GM23338 (cell line): ENCODE measurements at regions not wholly inside any gene's neighbourhood (a gene's known extent, or its start where the extent isn't known, plus 50 kb on each side); places are given as distances from the start of the nearest gene placed in this dataset.

Experiments
- ATAC-seq: fragments of 200-7000 bp; cut with Tn5 transposase; 3 replicates; pipeline ENCODE4 v1.9.1; 2020
- DNase-seq: peaks from one replicate; pipeline ENCODE4 v3.0.0-alpha.2; 2015; ENCODE audit warnings: low spot score
- H2AFZ ChIP-seq: fragments of 200-600 bp; sonication (generic); 2 replicates; pipeline ENCODE4 v1.8.0; 2016; ENCODE audit warnings: antibody characterized with exemption, mild to moderate bottlenecking, moderate library complexity
- H3F3A ChIP-seq: fragments of 200-600 bp; sonication (generic); replicated peaks from 2 replicates; pipeline ENCODE4 v1.8.0; 2017; ENCODE audit warnings: antibody characterized with exemption, mixed run types, low read depth
- H3K27ac ChIP-seq: fragments of 200-600 bp; sonication (generic); 2 replicates; pipeline ENCODE4 v1.6.1; 2016; ENCODE audit warnings: low read depth
- H3K27me3 ChIP-seq: fragments of 200-600 bp; sonication (generic); 2 replicates; pipeline ENCODE4 v1.8.0; 2016; ENCODE audit warnings: mild to moderate bottlenecking, mixed run types, moderate library complexity; ENCODE audit not compliant: insufficient read depth
- H3K36me3 ChIP-seq: fragments of 200-600 bp; sonication (generic); 2 replicates; pipeline ENCODE4 v1.8.0; 2016; ENCODE audit warnings: mild to moderate bottlenecking; ENCODE audit not compliant: insufficient read depth
- H3K4me1 ChIP-seq: fragments of 200-600 bp; sonication (generic); 2 replicates; pipeline ENCODE4 v1.8.0; 2016; ENCODE audit warnings: mild to moderate bottlenecking, moderate library complexity; ENCODE audit not compliant: insufficient read depth
- H3K4me2 ChIP-seq: fragments of 200-600 bp; sonication (generic); 2 replicates; pipeline ENCODE4 v1.7.1; 2017; ENCODE audit warnings: mixed run types
- H3K4me3 ChIP-seq: fragments of 200-600 bp; sonication (generic); 2 replicates; pipeline ENCODE4 v1.6.1; 2016; ENCODE audit warnings: mixed run types
- H3K79me2 ChIP-seq: fragments of 200-600 bp; sonication (generic); replicated peaks from 2 replicates; pipeline ENCODE4 v1.8.0; 2017; ENCODE audit warnings: mild to moderate bottlenecking; ENCODE audit not compliant: insufficient read depth
- H3K9me2 ChIP-seq: fragments of 200-600 bp; sonication (generic); 2 replicates; pipeline ENCODE4 v1.8.0; 2017; ENCODE audit not compliant: insufficient read depth
- H4K20me1 ChIP-seq: fragments of 200-600 bp; sonication (generic); replicated peaks from 2 replicates; pipeline ENCODE4 v1.8.0; 2017; ENCODE audit warnings: mild to moderate bottlenecking; ENCODE audit not compliant: insufficient read depth
- H3K27ac Mint-ChIP-seq: 2 replicates; pipeline ENCODE4 v1.8.0; 2020; ENCODE audit warnings: inconsistent platforms, mild to moderate bottlenecking, moderate library complexity, mixed read lengths
- H3K27me3 Mint-ChIP-seq: 3 replicates; pipeline ENCODE4 v1.8.0; 2022; ENCODE audit warnings: low read depth, mild to moderate bottlenecking, moderate library complexity, mixed read lengths, inconsistent platforms; ENCODE audit not compliant: insufficient read depth, poor library complexity
- H3K36me3 Mint-ChIP-seq: 3 replicates; pipeline ENCODE4 v1.8.0; 2021; ENCODE audit warnings: low read depth, mild to moderate bottlenecking, inconsistent platforms, moderate library complexity, mixed read lengths
- H3K4me1 Mint-ChIP-seq: 3 replicates; pipeline ENCODE4 v1.8.0; 2020; ENCODE audit warnings: mild to moderate bottlenecking, inconsistent platforms, mixed read lengths
- H3K4me3 Mint-ChIP-seq: 3 replicates; pipeline ENCODE4 v1.8.0; 2021; ENCODE audit warnings: moderate library complexity, mild to moderate bottlenecking, inconsistent platforms, mixed read lengths
- H3K9me3 Mint-ChIP-seq: 3 replicates; pipeline ENCODE4 v1.8.0; 2020; ENCODE audit warnings: moderate library complexity, mild to moderate bottlenecking, inconsistent platforms, mixed read lengths
- CREB1 ChIP-seq: fragments of 250-450 bp; sonication (Bioruptor Pico); IDR thresholded peaks from 2 replicates; pipeline ENCODE4 v1.5.0; 2020; ENCODE audit warnings: low read depth, mild to moderate bottlenecking, moderate library complexity
- EZH2 ChIP-seq: fragments of 200-600 bp; sonication (generic); IDR thresholded peaks from one replicate; pipeline ENCODE4 v1.8.0; 2017; ENCODE audit warnings: antibody characterized with exemption, mild to moderate bottlenecking, low read depth; ENCODE audit not compliant: unreplicated experiment
- EZH2phosphoT487 ChIP-seq: fragments of 200-600 bp; sonication (generic); IDR thresholded peaks from one replicate; pipeline ENCODE4 v1.8.1; 2018; ENCODE audit warnings: antibody characterized with exemption; ENCODE audit not compliant: unreplicated experiment
- JUNB ChIP-seq: IDR thresholded peaks from one replicate; pipeline ENCODE4 v1.6.1; 2016; ENCODE audit warnings: antibody characterized with exemption; ENCODE audit not compliant: unreplicated experiment
- NANOG ChIP-seq: IDR thresholded peaks from 2 replicates; pipeline ENCODE4 v1.6.1; 2016; ENCODE audit warnings: antibody characterized with exemption, borderline replicate concordance
- POLR2AphosphoS5 ChIP-seq: IDR thresholded peaks from 2 replicates; pipeline ENCODE4 v1.6.1; 2016; ENCODE audit warnings: antibody characterized with exemption, low read depth
- TF ChIP-seq, protein P1 (sequence below): IDR thresholded peaks from one replicate; pipeline ENCODE4 v1.6.1; 2018; ENCODE audit warnings: antibody characterized with exemption; ENCODE audit not compliant: unreplicated experiment
- TF ChIP-seq, protein P2 (sequence below): IDR thresholded peaks from 2 replicates; pipeline ENCODE4 v1.6.1; 2016; ENCODE audit warnings: antibody characterized with exemption
- TF ChIP-seq, protein P3 (sequence below), 2 experiments: fragments of 200-600 bp in 1 of 2; sonication (generic) in 1 of 2; conservative IDR thresholded peaks; 2 replicates each; pipeline versions ENCODE4 v1.5.1 to v1.6.1; 2016 to 2017; ENCODE audit warnings: antibody characterized with exemption in 2 of 2, low read depth in 2 of 2, mild to moderate bottlenecking in 2 of 2, moderate library complexity in 1 of 2

DNA sequence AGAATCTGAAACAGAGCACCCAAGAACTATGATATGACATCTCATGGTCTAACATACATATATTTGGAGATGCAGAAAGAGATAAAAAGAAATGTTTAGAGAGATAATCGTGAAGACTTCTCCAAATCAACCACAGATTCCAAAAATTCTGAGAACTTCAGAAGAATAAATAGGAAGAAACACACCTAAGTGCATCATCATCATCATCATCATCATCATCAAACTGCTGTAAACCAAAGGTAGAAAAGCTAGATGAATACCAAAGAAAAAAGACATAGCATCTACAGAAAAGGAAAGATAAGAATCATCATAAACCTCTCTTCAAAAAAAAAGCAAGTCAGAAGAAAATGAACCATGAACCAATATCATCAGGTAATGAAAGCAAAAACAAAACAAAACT is 124.2 kb downstream of the PPP1R3A start:
- Histone ChIP-seq H3K27ac (no peak overlapping the region), H2AFZ (no peak overlapping the region), H3K4me2 (no peak overlapping the region), H3K9me2 (no peaks in the 10 kb centered on the region), H3K4me1 (no peaks in the 10 kb centered on the region), H3K79me2 (no peaks in the 10 kb centered on the region), H3K4me3 (no peak overlapping the region), H3F3A (no peaks in the 10 kb centered on the region), H3K27me3 (no peaks in the 10 kb centered on the region), H4K20me1 (no peaks in the 10 kb centered on the region), H3K36me3 (no peaks in the 10 kb centered on the region)
- H3K36me3 Mint-ChIP-seq = no peaks in the 10 kb centered on the region
- no peak for TF ChIP-seq JUNB
- no peak for ATAC-seq
- H3K9me3 Mint-ChIP-seq = no peaks in the 10 kb centered on the region
- H3K4me3 Mint-ChIP-seq = no peak overlapping the region
- no peak for DNase-seq
- no peak overlapping the region for H3K27ac Mint-ChIP-seq
- peaks cover 7% of the 10 kb centered on the region; the same call in 2 of the 3 replicates for H3K4me1 Mint-ChIP-seq
- no peaks in the 10 kb centered on the region for H3K27me3 Mint-ChIP-seq

DNA sequence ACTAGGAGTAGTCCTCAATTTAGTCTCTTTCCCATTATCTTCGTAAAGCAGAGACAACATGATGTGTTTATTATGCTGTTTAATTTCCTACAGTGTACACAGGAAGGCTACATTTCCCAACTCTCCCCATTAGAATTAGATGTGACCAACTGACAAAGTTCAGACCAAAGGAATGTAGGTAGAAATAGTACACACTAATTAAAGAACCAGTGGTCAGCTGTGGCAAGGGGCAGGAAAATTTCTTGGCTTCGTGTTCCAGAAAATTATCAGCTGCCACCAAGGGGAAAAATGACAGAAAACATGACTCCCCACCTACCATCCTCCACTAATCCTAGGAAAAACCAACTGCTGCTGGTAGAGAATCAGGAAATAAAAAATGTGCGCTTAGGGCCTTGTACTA is 125.6 kb downstream of the PPP1R3A start:
- H2AFZ ChIP-seq = peak overlapping the region; percentile 78; the same call in 1 of the 2 replicates
- no peaks in the 10 kb centered on the region for H3K79me2 ChIP-seq
- Mint-ChIP-seq H3K27me3 (no peaks in the 10 kb centered on the region), H3K27ac (no peak overlapping the region), H3K4me1 (peaks cover 7% of the 10 kb centered on the region; the same call in 2 of the 3 replicates), H3K36me3 (no peaks in the 10 kb centered on the region), H3K9me3 (no peaks in the 10 kb centered on the region), H3K4me3 (no peak overlapping the region)
- no peak for DNase-seq
- no peak overlapping the region for H3K4me2 ChIP-seq
- H3K9me2 ChIP-seq = no peaks in the 10 kb centered on the region
- TF ChIP-seq, protein P1, sequence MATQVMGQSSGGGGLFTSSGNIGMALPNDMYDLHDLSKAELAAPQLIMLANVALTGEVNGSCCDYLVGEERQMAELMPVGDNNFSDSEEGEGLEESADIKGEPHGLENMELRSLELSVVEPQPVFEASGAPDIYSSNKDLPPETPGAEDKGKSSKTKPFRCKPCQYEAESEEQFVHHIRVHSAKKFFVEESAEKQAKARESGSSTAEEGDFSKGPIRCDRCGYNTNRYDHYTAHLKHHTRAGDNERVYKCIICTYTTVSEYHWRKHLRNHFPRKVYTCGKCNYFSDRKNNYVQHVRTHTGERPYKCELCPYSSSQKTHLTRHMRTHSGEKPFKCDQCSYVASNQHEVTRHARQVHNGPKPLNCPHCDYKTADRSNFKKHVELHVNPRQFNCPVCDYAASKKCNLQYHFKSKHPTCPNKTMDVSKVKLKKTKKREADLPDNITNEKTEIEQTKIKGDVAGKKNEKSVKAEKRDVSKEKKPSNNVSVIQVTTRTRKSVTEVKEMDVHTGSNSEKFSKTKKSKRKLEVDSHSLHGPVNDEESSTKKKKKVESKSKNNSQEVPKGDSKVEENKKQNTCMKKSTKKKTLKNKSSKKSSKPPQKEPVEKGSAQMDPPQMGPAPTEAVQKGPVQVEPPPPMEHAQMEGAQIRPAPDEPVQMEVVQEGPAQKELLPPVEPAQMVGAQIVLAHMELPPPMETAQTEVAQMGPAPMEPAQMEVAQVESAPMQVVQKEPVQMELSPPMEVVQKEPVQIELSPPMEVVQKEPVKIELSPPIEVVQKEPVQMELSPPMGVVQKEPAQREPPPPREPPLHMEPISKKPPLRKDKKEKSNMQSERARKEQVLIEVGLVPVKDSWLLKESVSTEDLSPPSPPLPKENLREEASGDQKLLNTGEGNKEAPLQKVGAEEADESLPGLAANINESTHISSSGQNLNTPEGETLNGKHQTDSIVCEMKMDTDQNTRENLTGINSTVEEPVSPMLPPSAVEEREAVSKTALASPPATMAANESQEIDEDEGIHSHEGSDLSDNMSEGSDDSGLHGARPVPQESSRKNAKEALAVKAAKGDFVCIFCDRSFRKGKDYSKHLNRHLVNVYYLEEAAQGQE = no peak
- TF ChIP-seq, protein P2, sequence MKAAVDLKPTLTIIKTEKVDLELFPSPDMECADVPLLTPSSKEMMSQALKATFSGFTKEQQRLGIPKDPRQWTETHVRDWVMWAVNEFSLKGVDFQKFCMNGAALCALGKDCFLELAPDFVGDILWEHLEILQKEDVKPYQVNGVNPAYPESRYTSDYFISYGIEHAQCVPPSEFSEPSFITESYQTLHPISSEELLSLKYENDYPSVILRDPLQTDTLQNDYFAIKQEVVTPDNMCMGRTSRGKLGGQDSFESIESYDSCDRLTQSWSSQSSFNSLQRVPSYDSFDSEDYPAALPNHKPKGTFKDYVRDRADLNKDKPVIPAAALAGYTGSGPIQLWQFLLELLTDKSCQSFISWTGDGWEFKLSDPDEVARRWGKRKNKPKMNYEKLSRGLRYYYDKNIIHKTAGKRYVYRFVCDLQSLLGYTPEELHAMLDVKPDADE = no peak
- no peaks in the 10 kb centered on the region for H3K27me3 ChIP-seq
- no peaks in the 10 kb centered on the region for H3K36me3 ChIP-seq
- H3K4me1 ChIP-seq = no peaks in the 10 kb centered on the region
- H3K4me3 ChIP-seq = no peak overlapping the region
- no peak overlapping the region for H3K27ac ChIP-seq
- H4K20me1 ChIP-seq = no peaks in the 10 kb centered on the region
- H3F3A ChIP-seq = no peaks in the 10 kb centered on the region
- no peak for ATAC-seq

DNA sequence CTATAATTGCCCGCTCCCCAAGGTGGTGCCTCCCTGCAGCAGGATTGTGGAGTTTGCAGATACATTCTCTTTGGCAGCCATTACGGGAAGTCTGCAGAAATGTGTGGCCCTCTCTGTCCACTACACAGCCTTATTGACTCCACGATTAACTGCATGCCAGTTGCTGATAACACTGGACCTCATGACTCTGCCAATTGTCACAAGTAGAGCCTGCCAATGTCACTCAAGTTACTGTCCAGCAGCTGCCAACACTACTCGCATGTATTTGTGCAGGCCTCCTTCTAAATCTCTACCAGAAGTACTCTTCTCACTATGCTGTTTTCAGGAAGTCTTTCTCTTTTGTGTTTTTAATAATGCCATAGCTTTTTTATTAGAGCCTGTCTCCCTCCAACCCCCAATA is 128.8 kb downstream of the PPP1R3A start:
- H3F3A ChIP-seq = no peaks in the 10 kb centered on the region
- DNase-seq (no peak), ATAC-seq (no peak)
- Mint-ChIP-seq H3K27me3 (no peaks in the 10 kb centered on the region), H3K4me3 (no peak overlapping the region), H3K27ac (no peak overlapping the region), H3K36me3 (no peaks in the 10 kb centered on the region), H3K9me3 (no peaks in the 10 kb centered on the region), H3K4me1 (peaks cover 3% of the 10 kb centered on the region; the same call in 2 of the 3 replicates)
- H3K4me1 ChIP-seq = no peaks in the 10 kb centered on the region
- H3K4me3 ChIP-seq = no peak overlapping the region
- H3K9me2 ChIP-seq = no peaks in the 10 kb centered on the region
- no peaks in the 10 kb centered on the region for H4K20me1 ChIP-seq
- H3K27ac ChIP-seq = no peak overlapping the region
- H3K36me3 ChIP-seq = no peaks in the 10 kb centered on the region
- H3K79me2 ChIP-seq = no peaks in the 10 kb centered on the region
- no peaks in the 10 kb centered on the region for H3K27me3 ChIP-seq
- H3K4me2 ChIP-seq = no peak overlapping the region
- H2AFZ ChIP-seq = no peak overlapping the region
- TF ChIP-seq NANOG = no peak
- TF ChIP-seq, protein P2 = no peak
- no peak for TF ChIP-seq CREB1 (CRISPR knock-in tag)
- TF ChIP-seq, protein P3, sequence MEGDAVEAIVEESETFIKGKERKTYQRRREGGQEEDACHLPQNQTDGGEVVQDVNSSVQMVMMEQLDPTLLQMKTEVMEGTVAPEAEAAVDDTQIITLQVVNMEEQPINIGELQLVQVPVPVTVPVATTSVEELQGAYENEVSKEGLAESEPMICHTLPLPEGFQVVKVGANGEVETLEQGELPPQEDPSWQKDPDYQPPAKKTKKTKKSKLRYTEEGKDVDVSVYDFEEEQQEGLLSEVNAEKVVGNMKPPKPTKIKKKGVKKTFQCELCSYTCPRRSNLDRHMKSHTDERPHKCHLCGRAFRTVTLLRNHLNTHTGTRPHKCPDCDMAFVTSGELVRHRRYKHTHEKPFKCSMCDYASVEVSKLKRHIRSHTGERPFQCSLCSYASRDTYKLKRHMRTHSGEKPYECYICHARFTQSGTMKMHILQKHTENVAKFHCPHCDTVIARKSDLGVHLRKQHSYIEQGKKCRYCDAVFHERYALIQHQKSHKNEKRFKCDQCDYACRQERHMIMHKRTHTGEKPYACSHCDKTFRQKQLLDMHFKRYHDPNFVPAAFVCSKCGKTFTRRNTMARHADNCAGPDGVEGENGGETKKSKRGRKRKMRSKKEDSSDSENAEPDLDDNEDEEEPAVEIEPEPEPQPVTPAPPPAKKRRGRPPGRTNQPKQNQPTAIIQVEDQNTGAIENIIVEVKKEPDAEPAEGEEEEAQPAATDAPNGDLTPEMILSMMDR (conservative IDR thresholded peaks at IDR 0.05; ENCODE audit: low read depth in 2 of 2) = no peak
- TF ChIP-seq EZH2 = no peak
- no peak for TF ChIP-seq POLR2AphosphoS5
- TF ChIP-seq EZH2phosphoT487 = no peak
